Mesenchymal stem cell (in vitro differentiated cells and primary cell): ENCODE measurements at regions not wholly inside any gene's neighbourhood (a gene's known extent, or its start where the extent isn't known, plus 50 kb on each side); places are given as distances from the start of the nearest gene placed in this dataset.

Experiments used
- DNase-seq: peaks from one replicate; pipeline ENCODE4 v3.0.0-alpha.2; 2013
- H2AFZ ChIP-seq: one replicate; pipeline ENCODE4 v1.6.1; 2013; ENCODE audit warnings: low read depth, mild to moderate bottlenecking, control low read depth, inconsistent platforms, low read length, moderate library complexity
- H2AK5ac ChIP-seq: 2 replicates; pipeline ENCODE4 v1.6.1; 2013; ENCODE audit warnings: low read length, moderate library complexity, mild to moderate bottlenecking, inconsistent platforms; ENCODE audit not compliant: severe bottlenecking
- H2BK120ac ChIP-seq: one replicate; pipeline ENCODE4 v1.6.1; 2013; ENCODE audit warnings: low read depth, mild to moderate bottlenecking, inconsistent platforms, low read length, moderate library complexity
- H2BK12ac ChIP-seq, 2 experiments: one replicate each; pipeline ENCODE4 v1.6.1; 2013; ENCODE audit warnings: inconsistent platforms in 2 of 2, low read length in 2 of 2, mild to moderate bottlenecking in 2 of 2, moderate library complexity in 2 of 2, control low read depth in 1 of 2
- H2BK15ac ChIP-seq: one replicate; pipeline ENCODE4 v1.6.1; 2013; ENCODE audit warnings: mild to moderate bottlenecking, low read depth, inconsistent platforms; ENCODE audit not compliant: poor library complexity, severe bottlenecking
- H2BK5ac ChIP-seq: 2 replicates; pipeline ENCODE4 v1.6.1; 2013; ENCODE audit warnings: low read depth, mild to moderate bottlenecking, low read length, control low read depth, inconsistent platforms; ENCODE audit not compliant: poor library complexity, severe bottlenecking
- H3K14ac ChIP-seq, 2 experiments: one replicate each; pipeline ENCODE4 v1.6.1; 2013; ENCODE audit warnings: inconsistent platforms in 2 of 2, low read length in 2 of 2, control low read depth in 1 of 2, mild to moderate bottlenecking in 1 of 2, moderate library complexity in 1 of 2
- H3K18ac ChIP-seq, 2 experiments: one replicate each; pipeline ENCODE4 v1.6.1; 2013; ENCODE audit warnings: inconsistent platforms in 2 of 2, low read length in 2 of 2, control low read depth in 1 of 2, low read depth in 1 of 2, mild to moderate bottlenecking in 1 of 2
- H3K23ac ChIP-seq, 2 experiments: one replicate each; pipeline ENCODE4 v1.6.1; 2013; ENCODE audit warnings: inconsistent platforms in 2 of 2, low read length in 2 of 2, mild to moderate bottlenecking in 2 of 2, moderate library complexity in 2 of 2, control low read depth in 1 of 2
- H3K27ac ChIP-seq: 2 replicates; pipeline ENCODE4 v1.5.1; 2013; ENCODE audit warnings: mild to moderate bottlenecking, moderate library complexity, low read length, control low read depth, inconsistent platforms; ENCODE audit not compliant: poor library complexity, severe bottlenecking
- H3K27me3 ChIP-seq, 2 experiments: 2 replicates each; pipeline versions ENCODE4 v1.6.1 to v1.7.0; 2013; ENCODE audit warnings: low read length in 2 of 2, mild to moderate bottlenecking in 2 of 2, moderate library complexity in 2 of 2, control low read depth in 1 of 2, inconsistent platforms in 1 of 2; ENCODE audit not compliant: control insufficient read depth in 1 of 2, insufficient read depth in 1 of 2
- H3K36me3 ChIP-seq, 2 experiments: 2 replicates each; pipeline versions ENCODE4 v1.6.1 to v1.7.0; 2013; ENCODE audit warnings: low read length in 2 of 2, control low read depth in 1 of 2, inconsistent platforms in 1 of 2, low read depth in 1 of 2, mild to moderate bottlenecking in 1 of 2; ENCODE audit not compliant: insufficient read depth in 2 of 2, control insufficient read depth in 1 of 2
- H3K4ac ChIP-seq, 2 experiments: one replicate each; pipeline ENCODE4 v1.6.1; 2013; ENCODE audit warnings: inconsistent platforms in 2 of 2, low read length in 2 of 2, mild to moderate bottlenecking in 2 of 2, moderate library complexity in 2 of 2, control low read depth in 1 of 2, low read depth in 1 of 2
- H3K4me1 ChIP-seq: 2 replicates; pipeline ENCODE4 v1.6.1; 2013; ENCODE audit warnings: low read depth, low read length, control low read depth; ENCODE audit not compliant: control insufficient read depth, insufficient read depth
- H3K4me2 ChIP-seq: 2 replicates; pipeline ENCODE4 v1.6.1; 2013; ENCODE audit warnings: low read length, mild to moderate bottlenecking, inconsistent platforms; ENCODE audit not compliant: poor library complexity, severe bottlenecking
- H3K4me3 ChIP-seq, 2 experiments: 2 replicates each; pipeline versions ENCODE4 v1.5.1 to v1.7.0; 2013; ENCODE audit warnings: low read length in 2 of 2, mild to moderate bottlenecking in 2 of 2, control low read depth in 1 of 2, low read depth in 1 of 2; ENCODE audit not compliant: insufficient read depth in 1 of 2
- H3K79me1 ChIP-seq: replicated peaks from 2 replicates; pipeline ENCODE4 v1.6.1; 2013; ENCODE audit warnings: mild to moderate bottlenecking, control low read depth, low read length, inconsistent platforms; ENCODE audit not compliant: poor library complexity, severe bottlenecking
- H3K9ac ChIP-seq: 2 replicates; pipeline ENCODE4 v1.7.0; 2013; ENCODE audit warnings: mild to moderate bottlenecking, low read length, moderate library complexity
- H3K9me3 ChIP-seq: 2 replicates; pipeline ENCODE4 v1.7.0; 2013; ENCODE audit warnings: mild to moderate bottlenecking, low read length; ENCODE audit not compliant: control insufficient read depth
- H4K8ac ChIP-seq: one replicate; pipeline ENCODE4 v1.6.1; 2013; ENCODE audit warnings: inconsistent platforms, mild to moderate bottlenecking, low read length, moderate library complexity
- H4K91ac ChIP-seq: one replicate; pipeline ENCODE4 v1.6.1; 2013; ENCODE audit warnings: mild to moderate bottlenecking, low read length, inconsistent platforms
- WGBS: methylation state at CpG from one replicate; pipeline ENCODE4 v1.1.7; 2013; ENCODE audit warnings: mixed read lengths; 5-methylcytosine and 5-hydroxymethylcytosine counted together

- Histone ChIP-seq H2AK5ac (no peak overlapping the region), H3K18ac (no peak overlapping the region), H3K4me1 (no peaks in the 10 kb centered on the region), H3K27me3 (no peaks in the 10 kb centered on the region), H3K36me3 (no peaks in the 10 kb centered on the region), H3K23ac (no peak overlapping the region), H3K9me3 (no peaks in the 10 kb centered on the region), H2BK12ac (no peak overlapping the region), H3K4me3 (no peak overlapping the region), H2AFZ (no peak overlapping the region), H2BK5ac (no peak overlapping the region), H4K8ac (no peak overlapping the region), H3K9ac (no peak overlapping the region), H3K4ac (no peak overlapping the region), H3K79me1 (no peaks in the 10 kb centered on the region), H3K27ac (no peak overlapping the region), H2BK120ac (no peak overlapping the region), H3K4me2 (no peak overlapping the region), H2BK15ac (no peak overlapping the region), H3K14ac (no peak overlapping the region), H4K91ac (no peak overlapping the region)
- no peak for DNase-seq
- WGBS: 100% methylated on average over 2 of the region's 2 CpGs
Measured at GRCh38 chr2:107776362-107776761, 50.3 kb upstream of the RGPD4 start.
